ENCODE measurements at regions not wholly inside any gene's neighbourhood (a gene's known extent, or its start where the extent isn't known, plus 50 kb on each side); places are given as distances from the start of the nearest gene placed in this dataset.
"Not testable (repeated sequence)": the region's sequence is repeated elsewhere in the genome, so short reads cannot be mapped to it uniquely, and the experiment has no call there.

DNA sequence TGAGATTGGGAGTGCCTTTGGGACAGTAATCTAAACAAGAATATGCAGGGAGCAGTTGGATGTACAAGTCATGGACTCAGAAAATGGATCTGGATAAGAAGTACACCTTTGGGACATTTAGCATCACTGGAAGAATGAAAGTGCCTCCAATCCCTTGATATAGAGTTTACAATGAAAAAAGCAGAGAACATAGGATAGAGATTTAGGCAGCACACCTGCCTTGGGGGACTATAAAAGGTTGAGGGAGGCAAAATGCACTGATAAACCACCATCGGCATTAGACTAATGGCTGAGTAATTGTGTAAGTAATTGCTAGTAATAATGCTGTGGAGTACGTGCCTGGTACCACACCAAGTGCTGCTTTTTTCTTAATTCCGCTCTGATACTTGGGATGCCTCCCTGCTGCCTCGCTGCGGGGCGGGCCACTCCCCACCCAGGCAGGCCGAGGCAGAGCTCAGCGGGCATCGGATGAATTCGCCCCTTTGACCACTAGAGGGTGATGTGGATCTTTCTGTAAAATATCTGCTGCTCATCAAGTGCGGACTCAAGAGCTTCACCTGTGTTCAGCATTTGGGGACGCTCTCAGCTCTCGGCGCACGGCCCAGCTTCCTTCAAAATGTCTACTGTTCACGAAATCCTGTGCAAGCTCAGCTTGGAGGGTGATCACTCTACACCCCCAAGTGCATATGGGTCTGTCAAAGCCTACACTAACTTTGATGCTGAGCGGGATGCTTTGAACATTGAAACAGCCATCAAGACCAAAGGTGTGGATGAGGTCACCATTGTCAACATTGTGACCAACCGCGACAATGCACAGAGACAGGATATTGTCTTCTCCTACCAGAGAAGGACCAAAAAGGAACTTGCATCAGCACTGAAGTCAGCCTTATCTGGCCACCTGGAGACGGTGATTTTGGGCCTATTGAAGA is 99.9 kb downstream of the ANKRD18B start:
- peak; percentile 88 for DNase-seq (ENCODE audit: low spot score)
- in situ Hi-C loops (cut with HindIII; ENCODE audit: low sequenced_read_pairs) = no loop called here

DNA sequence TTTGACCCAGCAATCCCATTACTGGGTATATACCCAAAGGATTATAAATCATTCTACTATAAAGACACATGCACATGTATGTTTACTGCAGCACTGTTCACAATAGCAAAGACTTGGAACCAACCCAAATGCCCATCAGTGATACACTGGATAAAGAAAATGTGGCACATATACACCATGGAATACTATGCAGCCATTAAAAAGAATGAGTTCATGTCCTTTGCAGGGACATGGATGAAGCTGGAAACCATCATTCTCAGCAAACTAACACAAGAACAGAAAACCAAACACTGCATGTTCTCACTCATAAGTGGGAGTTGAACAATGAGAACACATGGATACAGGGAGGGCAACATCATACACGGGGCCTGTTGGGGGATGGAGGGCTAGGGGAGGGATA is 104.3 kb downstream of the ANKRD18B start:
- DNase-seq (ENCODE audit: low spot score); in situ Hi-C loops (cut with HindIII; ENCODE audit: low sequenced_read_pairs): not testable (repeated sequence)

GRCh38 chr9:33628865-33629410 is 104.9 kb downstream of the ANKRD18B start:
- no peak for DNase-seq (ENCODE audit: low spot score)
- in situ Hi-C loops (cut with HindIII; ENCODE audit: low sequenced_read_pairs) = no loop called here

DNA sequence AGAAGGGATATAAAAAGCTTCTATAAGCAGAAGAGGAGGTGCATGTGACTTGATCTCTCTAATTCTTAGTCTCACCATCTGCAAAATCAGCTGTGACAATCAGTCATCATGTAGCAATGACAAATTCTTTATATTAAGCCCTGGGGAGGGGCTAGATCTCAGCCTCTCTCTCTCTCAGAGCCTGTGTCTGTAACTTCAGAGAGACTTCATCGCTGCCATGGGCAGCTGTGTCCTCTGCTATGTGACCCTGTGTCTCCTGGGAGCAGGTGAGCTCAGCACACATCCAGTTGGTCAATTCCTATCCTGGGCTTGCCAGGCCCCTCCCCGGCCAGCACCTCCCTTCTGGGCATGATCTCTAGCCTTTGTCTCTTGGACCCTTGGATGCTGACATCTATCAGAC is 109.6 kb downstream of the ANKRD18B start:
- no peak for DNase-seq (ENCODE audit: low spot score)
- in situ Hi-C loops (cut with HindIII; ENCODE audit: low sequenced_read_pairs) = no loop called here

- in situ Hi-C loops (cut with HindIII; ENCODE audit: low sequenced_read_pairs) = no loop called here
These were observed 113.8 kb downstream of the ANKRD18B start for GRCh38 chr9:33637881-33638280.

GRCh38 chr9:33638391-33638915 is 114.4 kb downstream of the ANKRD18B start:
- DNase-seq (ENCODE audit: low spot score) = no peak
- in situ Hi-C loops (cut with HindIII; ENCODE audit: low sequenced_read_pairs) = no loop called here

More at GRCh38 chr9:33637881-33638280, 113.8 kb downstream of the ANKRD18B start:
- DNase-seq (ENCODE audit: low spot score) = no peak

DNA sequence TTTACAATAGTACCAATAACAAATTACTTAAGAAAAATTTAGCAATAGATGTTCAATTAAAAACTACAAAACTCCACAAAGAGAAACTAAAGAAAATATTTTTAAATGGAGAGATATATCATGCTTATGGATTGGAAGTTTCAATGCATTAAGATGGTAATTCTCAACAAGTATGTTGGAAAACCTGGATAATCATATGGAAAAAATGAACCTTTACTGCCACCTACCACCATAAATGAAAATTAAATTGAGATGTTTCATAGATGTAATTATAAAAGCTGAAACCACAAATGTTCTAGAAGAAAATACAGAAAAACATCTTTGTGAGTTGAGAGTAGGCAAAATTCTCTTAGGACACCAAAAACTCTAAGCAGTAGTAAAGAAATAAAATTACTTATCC is 121.7 kb downstream of the ANKRD18B start:
- in situ Hi-C loops (cut with HindIII; ENCODE audit: low sequenced_read_pairs) = no loop called here
- no peak for DNase-seq (ENCODE audit: low spot score)

GRCh38 chr9:33649463-33649862 is 125.4 kb downstream of the ANKRD18B start:
- no peak for DNase-seq (ENCODE audit: low spot score)
- in situ Hi-C loops (cut with HindIII; ENCODE audit: low sequenced_read_pairs) = no loop called here

DNA sequence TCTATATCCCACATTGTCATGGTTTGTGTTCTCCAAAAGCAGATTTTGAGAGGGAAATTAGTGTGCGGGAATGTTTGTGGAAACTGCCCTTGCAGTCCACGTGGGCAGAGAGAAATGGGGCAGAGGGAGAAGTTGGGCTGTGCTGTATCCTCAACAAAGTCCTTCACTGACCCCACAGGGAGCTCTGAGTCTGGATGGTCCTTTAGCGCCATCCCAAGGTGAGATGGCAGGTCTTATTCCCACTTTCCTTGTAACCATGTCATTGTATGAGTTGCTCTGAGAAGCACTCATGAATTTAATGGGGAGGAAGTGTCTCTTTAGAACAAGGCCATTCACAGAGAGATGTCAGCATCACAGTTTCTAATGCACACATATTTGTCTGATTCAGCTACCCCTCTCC is 127.1 kb downstream of the ANKRD18B start:
- in situ Hi-C loops (cut with HindIII; ENCODE audit: low sequenced_read_pairs) = no loop called here
- DNase-seq (ENCODE audit: low spot score) = no peak

- in situ Hi-C loops (cut with HindIII; ENCODE audit: low sequenced_read_pairs) = no loop called here
- DNase-seq (ENCODE audit: low spot score) = no peak
These were observed 135.4 kb upstream of the PRSS3 start for GRCh38 chr9:33659921-33660320.

DNA sequence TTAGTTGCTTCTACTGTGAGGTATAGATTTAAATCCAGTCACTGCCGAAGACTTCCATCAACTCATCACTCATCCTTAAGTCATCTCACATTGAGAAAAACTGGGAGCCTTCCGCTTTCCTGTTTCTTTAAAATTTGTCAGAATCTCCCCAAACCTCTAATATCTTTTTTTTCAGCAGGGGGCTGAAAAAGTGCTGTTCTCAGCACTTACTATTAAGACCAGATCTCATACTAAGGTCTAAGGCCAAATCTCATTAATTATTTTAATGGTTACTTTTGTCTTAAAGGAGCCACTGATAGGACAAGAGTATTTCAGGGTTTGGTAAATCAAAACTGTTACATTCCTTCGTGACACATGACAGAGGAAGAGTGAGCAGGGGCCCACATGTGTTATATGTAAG is 134.6 kb upstream of the PRSS3 start:
- DNase-seq (ENCODE audit: low spot score) = no peak
- in situ Hi-C loops (cut with HindIII; ENCODE audit: low sequenced_read_pairs) = no loop called here

GRCh38 chr9:33661176-33661575 is 134.2 kb upstream of the PRSS3 start:
- in situ Hi-C loops (cut with HindIII; ENCODE audit: low sequenced_read_pairs) = no loop called here
- no peak for DNase-seq (ENCODE audit: low spot score)

DNA sequence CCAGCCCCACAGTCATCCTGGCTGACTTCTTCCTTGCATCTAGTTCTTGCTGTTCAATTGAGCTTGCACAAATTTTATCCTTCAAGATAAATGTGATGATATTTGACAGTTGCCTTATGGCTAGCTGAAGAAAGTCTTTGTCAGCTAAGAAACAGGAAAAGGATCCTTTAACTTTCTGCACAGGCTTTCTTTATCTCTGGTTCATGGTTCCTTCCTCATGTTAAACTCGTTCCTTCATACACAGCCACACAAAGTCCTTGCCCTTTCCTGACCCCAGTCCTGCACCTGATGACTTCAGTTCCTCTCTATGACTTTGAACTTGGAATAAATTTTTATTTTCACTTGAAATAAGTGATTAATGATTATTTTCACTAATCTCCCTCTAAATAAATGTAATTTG is 132.5 kb upstream of the PRSS3 start:
- in situ Hi-C loops (cut with HindIII; ENCODE audit: low sequenced_read_pairs) = no loop called here
- DNase-seq (ENCODE audit: low spot score) = no peak

DNA sequence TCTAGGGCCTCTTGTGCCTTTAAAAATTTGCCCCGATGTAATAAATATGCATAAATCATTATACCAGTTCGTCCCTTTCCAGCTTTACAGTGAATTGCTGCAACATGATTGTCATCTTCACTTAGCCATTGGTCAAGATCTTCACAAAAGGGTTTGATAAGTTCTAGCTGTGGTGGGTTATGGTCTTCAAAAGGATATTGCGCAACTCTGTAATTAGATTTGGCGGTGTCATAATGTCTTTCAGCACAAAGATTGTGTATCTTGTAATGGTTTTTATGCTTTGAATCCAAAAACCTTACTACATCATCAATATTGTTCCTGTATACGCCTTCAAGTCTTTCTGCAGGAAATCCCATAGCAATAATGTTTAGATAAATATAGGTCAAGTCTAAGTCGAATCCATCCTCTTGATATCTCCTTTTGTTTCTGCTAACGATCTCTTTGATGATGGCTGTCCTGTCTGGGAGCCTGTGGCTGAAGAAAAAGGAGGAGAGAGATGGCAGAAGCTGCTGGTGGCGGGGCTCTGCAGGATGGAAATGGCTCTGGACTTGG is 119.1 kb upstream of the PRSS3 start:
- DNase-seq (ENCODE audit: low spot score) = peak; percentile 71
- in situ Hi-C loops (cut with HindIII; ENCODE audit: low sequenced_read_pairs) = not testable (repeated sequence)

GRCh38 chr9:33676746-33677505 is 118.4 kb upstream of the PRSS3 start:
- in situ Hi-C loops (cut with HindIII; ENCODE audit: low sequenced_read_pairs) = no loop called here
- peak; percentile 71 for DNase-seq (ENCODE audit: low spot score)

DNA sequence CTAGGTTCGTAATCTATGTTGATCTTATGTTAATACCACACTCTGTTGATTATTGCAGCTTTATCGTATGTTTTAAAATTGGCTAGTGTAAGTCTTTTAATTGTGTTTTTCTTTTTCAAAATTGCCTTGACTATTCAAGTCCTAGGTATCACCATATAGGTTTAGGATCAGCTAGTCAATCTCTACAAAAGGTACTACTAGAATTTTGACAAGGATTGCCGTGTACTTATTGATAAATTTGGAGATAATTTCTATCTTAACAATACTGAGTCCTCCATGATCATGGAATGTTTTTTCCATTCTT is 117.9 kb upstream of the PRSS3 start:
- DNase-seq (ENCODE audit: low spot score) = no peak
- in situ Hi-C loops (cut with HindIII; ENCODE audit: low sequenced_read_pairs) = no loop called here

- in situ Hi-C loops (cut with HindIII; ENCODE audit: low sequenced_read_pairs) = no loop called here
These were observed 117.4 kb upstream of the PRSS3 start for GRCh38 chr9:33677961-33678360.

DNA sequence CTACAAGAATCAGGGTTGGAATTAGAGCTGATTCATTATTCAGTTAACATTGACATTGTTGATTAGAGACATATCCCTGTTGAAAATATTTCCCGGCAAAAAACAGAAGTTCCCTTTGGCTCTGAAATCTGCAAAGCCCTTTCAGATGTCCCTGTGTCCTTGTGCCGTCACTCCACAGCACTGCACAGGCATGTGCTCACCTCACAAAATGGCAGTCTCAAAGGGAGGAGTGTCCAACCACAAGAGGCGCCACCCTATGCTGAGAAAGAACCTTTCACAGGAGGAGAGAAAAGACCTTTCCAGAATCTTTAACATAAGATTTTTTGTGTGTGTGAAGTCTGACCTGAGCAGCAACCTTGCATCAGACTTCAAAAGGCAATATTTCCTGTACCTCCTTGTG is 112.8 kb upstream of the PRSS3 start:
- in situ Hi-C loops (cut with HindIII; ENCODE audit: low sequenced_read_pairs) = no loop called here

More at GRCh38 chr9:33677961-33678360, 117.4 kb upstream of the PRSS3 start:
- peak; percentile 46 for DNase-seq (ENCODE audit: low spot score)

GRCh38 chr9:33684831-33685230 is 110.5 kb upstream of the PRSS3 start:
- no peak for DNase-seq (ENCODE audit: low spot score)

More for the DNA sequence above, 112.8 kb upstream of the PRSS3 start:
- no peak for DNase-seq (ENCODE audit: low spot score)

GRCh38 chr9:33686942-33687341 is 108.4 kb upstream of the PRSS3 start:
- in situ Hi-C loops (cut with HindIII; ENCODE audit: low sequenced_read_pairs) = no loop called here
- no peak for DNase-seq (ENCODE audit: low spot score)

More at GRCh38 chr9:33684831-33685230, 110.5 kb upstream of the PRSS3 start:
- in situ Hi-C loops (cut with HindIII; ENCODE audit: low sequenced_read_pairs) = no loop called here
